ENCODE measurements at regions not wholly inside any gene's neighbourhood (a gene's known extent, or its start where the extent isn't known, plus 50 kb on each side); places are given as distances from the start of the nearest gene placed in this dataset.
A peak's percentile ranks its signal among the peaks of the same experiment; 100 is the strongest.

GRCh38 chr6:48403587-48403986 lies 292.6 kb upstream of the PTCHD4 start:
- no peak overlapping the region for H3K27ac ChIP-seq
- DNase-seq (ENCODE audit: low spot score), result no peak
- no peak for TF ChIP-seq CTCF (conservative IDR thresholded peaks at IDR 0.05; ENCODE audit: low read depth)
- CTCF ChIA-PET, result no interaction called here
- POLR2A ChIA-PET (ENCODE audit: low non-redundant PET), result no interaction called here

GRCh38 chr6:48401016-48401415 lies 290.0 kb upstream of the PTCHD4 start:
- TF ChIP-seq CTCF (conservative IDR thresholded peaks at IDR 0.05; ENCODE audit: low read depth), result no peak
- ChIA-PET POLR2A (ENCODE audit: low non-redundant PET) (no interaction called here), CTCF (interaction anchor here (0.6 kb wide), 1 partner anchor 38 kb away, joined by 3 read pairs; no protein-coding TSS in a partner anchor)
- DNase-seq (ENCODE audit: low spot score), result no peak
- H3K27ac ChIP-seq, result no peak overlapping the region

- ChIA-PET POLR2A (ENCODE audit: low non-redundant PET) (no interaction called here), CTCF (no interaction called here)
- DNase-seq (ENCODE audit: low spot score), result peak; percentile 15
- no peak overlapping the region for H3K27ac ChIP-seq
- no peak for TF ChIP-seq CTCF (conservative IDR thresholded peaks at IDR 0.05; ENCODE audit: low read depth)
Observed at GRCh38 chr6:48397887-48398286, 286.9 kb upstream of the PTCHD4 start.

DNA sequence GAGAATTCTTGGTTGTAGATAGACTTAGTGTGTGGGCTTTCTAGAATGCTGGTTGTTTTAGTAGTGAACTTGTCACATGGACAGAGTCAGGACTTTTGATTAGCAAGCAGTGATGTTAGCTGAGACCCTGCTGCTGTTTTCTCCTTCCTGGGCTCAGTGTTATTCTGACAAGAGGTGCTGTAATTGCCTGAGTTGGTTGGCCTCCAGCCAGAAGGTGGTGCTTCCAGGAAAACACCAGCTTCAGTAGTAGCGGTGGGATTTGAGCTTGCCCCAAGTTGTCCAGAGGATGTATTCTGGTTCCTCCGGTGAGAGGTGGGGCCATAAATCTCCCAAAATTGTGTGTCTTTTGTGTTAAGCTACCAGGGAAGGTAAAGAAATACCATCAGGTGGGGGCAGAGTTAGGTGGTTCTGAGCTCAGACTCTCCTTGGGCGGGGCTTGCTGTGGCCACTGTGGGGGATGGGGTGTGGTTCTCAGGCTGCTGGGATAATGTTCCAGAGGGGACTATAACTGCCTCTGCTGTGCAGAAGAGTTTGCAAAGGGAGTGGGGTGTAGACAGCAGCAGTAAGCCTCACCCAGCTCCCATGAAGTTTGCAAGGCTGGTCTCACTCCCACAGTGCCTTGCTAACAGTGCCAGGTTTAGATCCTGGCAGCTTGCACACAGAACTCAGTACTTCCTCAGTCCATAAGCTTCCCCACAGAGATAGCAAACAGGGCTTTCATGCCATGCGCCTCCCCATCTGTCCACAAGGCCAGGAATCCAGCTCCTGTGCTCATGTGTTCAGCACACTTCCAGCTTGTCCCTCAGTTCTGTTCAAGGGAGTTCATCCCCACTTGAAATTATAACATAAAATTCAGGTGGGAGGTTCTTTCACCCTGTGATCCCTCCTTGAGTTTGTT lies 278.4 kb upstream of the PTCHD4 start:
- TF ChIP-seq CTCF (conservative IDR thresholded peaks at IDR 0.05; ENCODE audit: low read depth), result no peak
- POLR2A ChIA-PET (ENCODE audit: low non-redundant PET), result no interaction called here
- CTCF ChIA-PET, result interaction anchor here (0.6 to 0.7 kb wide), 2 partner anchors 197 to 864 kb away, joined by 3 to 5 read pairs; no protein-coding TSS in a partner anchor
- DNase-seq (ENCODE audit: low spot score), result no peak
- H3K27ac ChIP-seq, result no peak overlapping the region

- no peak overlapping the region for H3K27ac ChIP-seq
- POLR2A ChIA-PET (ENCODE audit: low non-redundant PET), result no interaction called here
- CTCF ChIA-PET, result no interaction called here
Observed at GRCh38 chr6:48388044-48388443, 277.0 kb upstream of the PTCHD4 start.

DNA sequence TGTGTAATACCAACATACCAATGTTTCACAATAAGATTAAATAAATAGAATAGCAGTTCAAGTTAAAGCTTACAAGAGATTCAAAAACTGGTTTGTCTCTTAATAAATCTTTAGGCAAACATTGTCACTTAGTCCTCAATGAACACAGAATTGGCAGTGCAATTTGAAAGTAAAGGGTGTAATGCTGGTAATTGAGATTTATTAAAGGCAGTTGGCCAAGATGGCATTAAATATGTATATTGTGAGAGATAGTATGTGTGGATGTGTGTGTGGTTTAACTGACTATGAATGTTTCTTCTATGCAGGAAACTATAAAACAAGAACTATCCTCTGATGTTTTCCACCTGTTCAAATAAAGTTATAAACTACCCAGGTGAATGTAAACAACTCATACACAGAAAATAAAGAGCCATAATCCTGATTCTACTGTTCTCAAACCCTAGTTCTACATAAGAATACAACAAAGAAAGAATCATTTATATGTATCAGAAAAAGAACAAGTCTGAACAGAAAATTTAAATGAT lies 267.9 kb upstream of the PTCHD4 start:
- DNase-seq (ENCODE audit: low spot score), result no peak
- CTCF ChIA-PET, result no interaction called here
- no peak overlapping the region for H3K27ac ChIP-seq
- TF ChIP-seq CTCF (conservative IDR thresholded peaks at IDR 0.05; ENCODE audit: low read depth), result no peak
- POLR2A ChIA-PET (ENCODE audit: low non-redundant PET), result no interaction called here

More at GRCh38 chr6:48388044-48388443, 277.0 kb upstream of the PTCHD4 start:
- no peak for DNase-seq (ENCODE audit: low spot score)
- no peak for TF ChIP-seq CTCF (conservative IDR thresholded peaks at IDR 0.05; ENCODE audit: low read depth)

Data from RWPE1 (cell line).